ENCODE measurements at regions not wholly inside any gene's neighbourhood (a gene's known extent, or its start where the extent isn't known, plus 50 kb on each side); places are given as distances from the start of the nearest gene placed in this dataset.

- no peaks in the 10 kb centered on the region for H3K36me3 ChIP-seq
- no peak overlapping the region for H3K27ac ChIP-seq
- DNase-seq (ENCODE audit: low spot score), result no peak
- H3K27me3 ChIP-seq (replicated peaks; ENCODE audit: insufficient read depth), result no peaks in the 10 kb centered on the region
- H3K9me3 ChIP-seq, result no peaks in the 10 kb centered on the region
- H3K4me3 ChIP-seq, result no peak overlapping the region
- TF ChIP-seq CTCF (IDR thresholded peaks at IDR 0.05) (no peak), POLR2A (IDR thresholded peaks at IDR 0.05) (no peak), POLR2AphosphoS5 (IDR thresholded peaks at IDR 0.05) (no peak)
- 90% methylated on average over 6 of the region's 6 CpGs for WGBS
- intact Hi-C loops (cut with DNase I), result no loop called here
- H3K4me1 ChIP-seq (replicated peaks), result no peaks in the 10 kb centered on the region
These were observed 63.4 kb downstream of the PSMG1 start for GRCh38 chr21:39119891-39120290.

GRCh38 chr21:39118604-39119215, 64.5 kb downstream of the PSMG1 start:
- Histone ChIP-seq H3K27ac (no peak overlapping the region), H3K4me1 (replicated peaks) (no peaks in the 10 kb centered on the region), H3K4me3 (no peak overlapping the region), H3K27me3 (replicated peaks; ENCODE audit: insufficient read depth) (no peaks in the 10 kb centered on the region), H3K9me3 (no peaks in the 10 kb centered on the region), H3K36me3 (no peaks in the 10 kb centered on the region)
- intact Hi-C loops (cut with DNase I), result no loop called here
- TF ChIP-seq CTCF (IDR thresholded peaks at IDR 0.05) (no peak), POLR2A (IDR thresholded peaks at IDR 0.05) (no peak), POLR2AphosphoS5 (IDR thresholded peaks at IDR 0.05) (no peak)
- WGBS, result 98% methylated on average over 6 of the region's 8 CpGs
- no peak for DNase-seq (ENCODE audit: low spot score)

- Histone ChIP-seq H3K27ac (no peak overlapping the region), H3K4me1 (replicated peaks) (no peaks in the 10 kb centered on the region), H3K27me3 (replicated peaks; ENCODE audit: insufficient read depth) (no peaks in the 10 kb centered on the region), H3K9me3 (no peaks in the 10 kb centered on the region), H3K36me3 (no peaks in the 10 kb centered on the region), H3K4me3 (no peak overlapping the region)
- DNase-seq (ENCODE audit: low spot score), result no peak
- intact Hi-C loops (cut with DNase I), result no loop called here
- TF ChIP-seq POLR2AphosphoS5 (IDR thresholded peaks at IDR 0.05), result no peak
- TF ChIP-seq POLR2A (IDR thresholded peaks at IDR 0.05), result no peak
- no peak for TF ChIP-seq CTCF (IDR thresholded peaks at IDR 0.05)
- WGBS, result 96% methylated on average over 10 of the region's 10 CpGs
These were observed 65.2 kb downstream of the PSMG1 start for GRCh38 chr21:39118061-39118460.

- DNase-seq (ENCODE audit: low spot score), result no peak
- intact Hi-C loops (cut with DNase I), result no loop called here
- no peaks in the 10 kb centered on the region for H3K36me3 ChIP-seq
- TF ChIP-seq CTCF (IDR thresholded peaks at IDR 0.05) (no peak), POLR2AphosphoS5 (IDR thresholded peaks at IDR 0.05) (no peak), POLR2A (IDR thresholded peaks at IDR 0.05) (no peak)
- no peaks in the 10 kb centered on the region for H3K4me1 ChIP-seq (replicated peaks)
- H3K27me3 ChIP-seq (replicated peaks; ENCODE audit: insufficient read depth), result no peaks in the 10 kb centered on the region
- 98% methylated on average over 11 of the region's 11 CpGs for WGBS
- H3K27ac ChIP-seq, result no peak overlapping the region
- no peaks in the 10 kb centered on the region for H3K9me3 ChIP-seq
- no peak overlapping the region for H3K4me3 ChIP-seq
These were observed 65.7 kb downstream of the PSMG1 start for GRCh38 chr21:39117440-39117970.

- intact Hi-C loops (cut with DNase I), result no loop called here
- 96% methylated on average over 19 of the region's 19 CpGs for WGBS
These were observed 66.4 kb downstream of the PSMG1 start for GRCh38 chr21:39116761-39117439.

More at GRCh38 chr21:39116761-39117439, 66.4 kb downstream of the PSMG1 start:
- no peak for TF ChIP-seq CTCF (IDR thresholded peaks at IDR 0.05)
- no peak for TF ChIP-seq POLR2A (IDR thresholded peaks at IDR 0.05)
- no peak for TF ChIP-seq POLR2AphosphoS5 (IDR thresholded peaks at IDR 0.05)
- Histone ChIP-seq H3K36me3 (no peaks in the 10 kb centered on the region), H3K9me3 (no peaks in the 10 kb centered on the region), H3K27ac (no peak overlapping the region), H3K4me3 (no peak overlapping the region), H3K4me1 (replicated peaks) (no peaks in the 10 kb centered on the region), H3K27me3 (replicated peaks; ENCODE audit: insufficient read depth) (no peaks in the 10 kb centered on the region)
- no peak for DNase-seq (ENCODE audit: low spot score)

All from prostate gland (tissue), 2 donors.